ENCODE measurements at regions not wholly inside any gene's neighbourhood (a gene's known extent, or its start where the extent isn't known, plus 50 kb on each side); places are given as distances from the start of the nearest gene placed in this dataset.

- no peak for TF ChIP-seq CTCF (conservative IDR thresholded peaks at IDR 0.05 in 1 of 2, IDR thresholded peaks at IDR 0.05 in 1 of 2; ENCODE audit: low read depth in 1 of 2, low read length in 2 of 2)
- no peak for TF ChIP-seq EZH2 (IDR thresholded peaks at IDR 0.05; ENCODE audit: low read length, missing control alignments)
These were observed 187.1 kb upstream of the CDKN3 start for GRCh38 chr14:54209511-54210250.
